ENCODE measurements at regions not wholly inside any gene's neighbourhood (a gene's known extent, or its start where the extent isn't known, plus 50 kb on each side); places are given as distances from the start of the nearest gene placed in this dataset.

- TF ChIP-seq STAT1 (IDR thresholded peaks at IDR 0.05; ENCODE audit: unreplicated experiment) (no peak), ZNF462 (CRISPR knock-in tag; IDR thresholded peaks at IDR 0.05) (no peak), ZNF114 (CRISPR knock-in tag; IDR thresholded peaks at IDR 0.05) (no peak), EZH2phosphoT487 (IDR thresholded peaks at IDR 0.05; ENCODE audit: unreplicated experiment) (no peak), REST (IDR thresholded peaks at IDR 0.05; ENCODE audit: unreplicated experiment) (no peak), ETS1 (IDR thresholded peaks at IDR 0.05) (no peak), CTCF (conservative IDR thresholded peaks at IDR 0.05; ENCODE audit: low read depth in 2 of 2) (no peak), JUNB (IDR thresholded peaks at IDR 0.05; ENCODE audit: unreplicated experiment) (no peak), NANOG (IDR thresholded peaks at IDR 0.05; ENCODE audit: borderline replicate concordance) (no peak), ZNF331 (CRISPR knock-in tag; IDR thresholded peaks at IDR 0.05; ENCODE audit: low read depth) (no peak), CREB1 (CRISPR knock-in tag; IDR thresholded peaks at IDR 0.05; ENCODE audit: low read depth) (no peak), EZH2 (IDR thresholded peaks at IDR 0.05; ENCODE audit: low read depth, unreplicated experiment) (no peak), POLR2AphosphoS5 (IDR thresholded peaks at IDR 0.05; ENCODE audit: low read depth) (no peak)
- no peak overlapping the region for H3K4me2 ChIP-seq
- H3K4me1 ChIP-seq (ENCODE audit: insufficient read depth): no peaks in the 10 kb centered on the region
- H3K9me3 Mint-ChIP-seq: no peaks in the 10 kb centered on the region
- no peaks in the 10 kb centered on the region for H3K79me2 ChIP-seq (replicated peaks; ENCODE audit: insufficient read depth)
- H3K27me3 Mint-ChIP-seq (ENCODE audit: insufficient read depth, low read depth, poor library complexity): no peaks in the 10 kb centered on the region
- ATAC-seq: no peak
- H2AFZ ChIP-seq: no peak overlapping the region
- H3K9me2 ChIP-seq (ENCODE audit: insufficient read depth): peaks cover 2% of the 10 kb centered on the region; the same call in 1 of the 2 replicates
- no peaks in the 10 kb centered on the region for H3F3A ChIP-seq (replicated peaks; ENCODE audit: low read depth)
- H3K4me3 ChIP-seq: no peak overlapping the region
- H4K20me1 ChIP-seq (replicated peaks; ENCODE audit: insufficient read depth): no peaks in the 10 kb centered on the region
- no peak overlapping the region for H3K4me3 Mint-ChIP-seq
- no peaks in the 10 kb centered on the region for H3K4me1 Mint-ChIP-seq
- no peak overlapping the region for H3K27ac Mint-ChIP-seq
- no peaks in the 10 kb centered on the region for H3K27me3 ChIP-seq (ENCODE audit: insufficient read depth)
- no peak for DNase-seq (ENCODE audit: low spot score)
- no peaks in the 10 kb centered on the region for H3K36me3 ChIP-seq (ENCODE audit: insufficient read depth)
- H3K36me3 Mint-ChIP-seq (ENCODE audit: low read depth): no peaks in the 10 kb centered on the region
- H3K27ac ChIP-seq (ENCODE audit: low read depth): no peak overlapping the region
Measured at GRCh38 chr1:208885650-208886049, 641.5 kb upstream of the PLXNA2 start.

All from GM23338 (cell line).